ENCODE measurements at regions not wholly inside any gene's neighbourhood (a gene's known extent, or its start where the extent isn't known, plus 50 kb on each side); places are given as distances from the start of the nearest gene placed in this dataset.

DNA sequence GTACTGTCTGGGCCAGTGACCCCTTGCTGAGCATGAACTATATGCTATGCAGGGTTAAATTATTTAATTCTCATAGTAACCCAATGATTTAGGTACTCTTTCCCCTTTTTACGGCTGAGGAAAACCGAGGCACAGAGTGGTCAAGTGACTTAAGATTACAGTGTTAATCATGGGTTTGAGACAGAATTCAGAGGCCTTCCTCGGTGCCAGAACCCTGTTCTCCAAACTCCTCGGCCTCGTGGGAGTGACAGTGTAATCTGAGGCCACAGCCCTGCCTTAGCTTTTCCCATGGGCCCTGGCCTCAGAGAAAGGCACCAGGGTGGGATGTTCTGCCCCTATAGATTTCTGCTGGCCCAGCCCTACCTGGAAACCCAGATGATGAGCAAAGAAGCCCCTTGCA lies 86.4 kb upstream of the ZNF648 start:
- DNase-seq = no peak

DNA sequence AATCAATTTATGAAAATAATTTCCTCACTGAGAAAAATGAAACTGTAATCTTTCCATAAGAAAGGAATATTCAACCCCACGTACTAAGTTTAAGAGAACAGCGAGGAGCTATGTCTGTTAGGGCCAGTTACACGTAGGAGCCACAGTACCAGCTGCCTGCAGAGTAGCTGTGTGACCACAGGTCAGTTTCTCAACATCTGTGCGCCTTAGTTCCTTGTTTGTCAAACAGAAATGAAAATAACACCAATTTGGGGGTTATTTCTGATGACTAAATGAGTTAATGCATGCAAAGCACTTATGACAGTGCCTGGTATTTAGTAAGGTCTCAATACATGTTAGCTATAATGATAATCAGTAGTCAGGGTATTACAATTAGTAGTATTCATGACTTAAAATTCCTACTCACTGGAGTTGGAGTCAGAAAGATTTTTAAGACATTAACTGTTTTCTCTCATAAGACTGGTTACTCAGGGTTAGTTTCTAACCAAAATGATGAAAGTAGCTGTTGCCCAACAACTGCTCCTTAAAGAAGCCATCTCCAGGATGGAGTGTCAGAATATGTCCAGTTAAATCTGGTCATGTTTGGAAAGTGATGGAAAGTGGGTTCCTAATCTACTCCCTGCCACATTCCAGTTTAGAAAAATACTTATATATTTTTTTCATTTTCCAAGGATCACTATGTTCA lies 85.8 kb upstream of the ZNF648 start:
- DNase-seq = no peak

DNA sequence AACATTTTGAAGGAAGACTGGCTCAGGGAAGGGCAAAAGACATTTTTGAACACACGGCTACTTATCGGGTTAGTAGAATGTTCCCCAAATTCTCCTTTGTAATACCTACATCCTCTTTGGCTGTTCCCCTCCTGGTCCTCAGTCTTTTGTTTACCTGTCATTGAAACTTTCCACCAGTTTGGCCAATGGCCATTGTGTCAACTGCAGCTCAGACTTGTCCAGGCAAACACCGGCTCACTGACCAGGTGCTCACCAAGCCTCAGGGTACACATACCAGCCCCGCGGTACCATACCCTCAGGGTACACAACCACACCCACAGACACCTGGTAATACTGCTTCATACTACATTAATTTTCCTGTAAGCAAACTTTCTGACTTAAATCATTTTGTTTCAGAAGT lies 84.8 kb upstream of the ZNF648 start:
- no peak for DNase-seq

DNA sequence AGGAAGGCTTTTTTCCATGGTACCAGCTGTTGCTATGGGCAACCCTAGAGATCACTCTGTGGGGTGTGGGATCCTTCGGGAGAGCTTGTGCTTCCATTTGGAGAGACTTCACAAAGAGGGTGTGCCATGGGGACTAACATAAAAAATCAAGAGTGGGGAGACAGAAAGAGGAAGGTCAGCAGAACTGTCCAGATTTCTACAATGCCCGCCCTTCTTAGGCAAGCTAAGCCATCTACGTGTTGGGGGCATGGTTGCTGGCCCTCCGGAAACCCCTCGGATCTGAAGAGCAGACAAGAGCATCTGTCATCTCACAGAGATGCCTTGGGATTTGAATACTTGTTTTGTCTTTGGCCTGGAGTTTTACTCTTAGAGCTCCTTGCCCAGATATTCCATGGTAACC lies 83.9 kb upstream of the ZNF648 start:
- DNase-seq = no peak

DNA sequence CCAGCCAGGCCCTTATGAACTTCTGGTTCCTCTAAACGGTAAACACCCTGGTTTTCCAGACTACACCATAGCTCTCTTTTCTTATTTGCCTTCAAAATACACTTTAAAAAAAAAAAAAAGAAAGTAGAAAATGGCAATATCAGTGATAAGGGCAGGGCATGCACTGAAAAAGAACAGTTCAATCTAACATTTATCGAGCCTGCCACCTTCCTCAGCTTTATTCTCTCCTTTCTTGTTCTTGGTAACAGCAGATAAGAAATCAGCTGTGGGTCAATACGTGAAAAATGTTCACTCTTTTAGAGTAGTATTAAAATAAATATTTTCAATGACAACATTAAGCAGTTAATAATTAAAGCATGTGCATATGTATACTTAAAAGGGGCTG lies 83.1 kb upstream of the ZNF648 start:
- no peak for DNase-seq

DNA sequence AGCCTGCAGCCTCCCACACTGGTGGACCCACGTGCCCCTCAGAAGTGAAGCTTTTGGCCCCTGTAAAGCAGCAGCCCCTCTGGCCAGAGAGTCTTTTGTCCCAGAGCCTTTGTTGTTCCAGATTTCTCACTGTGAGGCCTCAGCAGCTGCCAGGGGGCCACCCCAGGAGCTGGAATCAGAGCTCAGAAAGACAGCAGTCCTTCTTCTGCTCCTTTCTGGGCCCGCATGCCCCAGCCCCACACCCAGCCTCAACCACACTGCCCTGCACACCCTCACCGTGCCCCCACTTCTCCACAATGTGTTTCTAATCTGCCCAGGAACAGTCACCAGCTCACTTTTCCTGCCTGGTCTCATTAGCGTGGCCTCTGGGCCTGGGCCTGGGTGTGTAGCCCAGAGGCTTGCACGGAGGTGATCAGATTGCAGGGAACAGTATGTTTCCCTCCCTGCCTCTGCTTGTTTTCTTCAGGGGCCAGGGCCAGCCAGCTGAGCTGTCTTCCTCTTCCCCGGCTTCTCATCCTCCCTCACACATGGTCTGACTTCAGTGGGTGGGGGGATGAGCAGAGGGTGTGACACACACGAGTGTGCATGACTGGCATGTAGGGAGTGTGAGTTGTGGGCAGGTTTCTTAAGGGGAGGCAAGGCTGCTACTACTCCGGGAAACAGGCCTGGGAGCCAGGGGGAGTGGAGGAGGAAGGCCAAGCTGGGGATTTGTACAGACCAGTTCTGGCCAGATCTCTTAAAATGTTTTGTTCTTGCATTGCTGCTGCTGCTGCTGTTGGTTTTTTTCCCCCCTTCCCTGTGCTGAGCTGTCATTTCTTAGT lies 82.5 kb upstream of the ZNF648 start:
- DNase-seq = peak; percentile 71

DNA sequence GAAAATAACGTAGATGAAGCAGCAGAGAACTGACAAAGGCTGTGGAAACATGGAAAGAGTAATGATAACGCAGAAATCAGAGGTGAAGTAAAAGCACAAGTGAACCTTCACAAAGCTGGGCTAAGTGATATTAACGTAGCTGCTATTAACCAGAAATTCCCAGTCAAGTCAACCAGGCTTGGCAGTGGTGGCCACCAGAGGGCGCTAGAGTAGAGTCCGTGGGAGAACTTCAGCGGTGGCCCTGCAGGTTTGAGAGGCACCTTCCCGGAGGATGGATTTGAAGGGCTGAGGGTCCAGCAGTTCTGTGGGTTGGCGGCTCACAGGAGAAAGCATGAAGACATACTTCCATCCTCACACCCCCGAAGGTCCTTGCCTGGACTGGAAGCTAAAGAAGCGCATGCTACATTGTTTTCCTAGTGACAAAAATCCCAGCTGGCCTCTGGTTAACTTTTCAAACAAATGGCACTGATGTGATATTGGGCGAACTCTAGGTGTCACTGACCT lies 81.7 kb upstream of the ZNF648 start:
- DNase-seq = peak; percentile 97

DNA sequence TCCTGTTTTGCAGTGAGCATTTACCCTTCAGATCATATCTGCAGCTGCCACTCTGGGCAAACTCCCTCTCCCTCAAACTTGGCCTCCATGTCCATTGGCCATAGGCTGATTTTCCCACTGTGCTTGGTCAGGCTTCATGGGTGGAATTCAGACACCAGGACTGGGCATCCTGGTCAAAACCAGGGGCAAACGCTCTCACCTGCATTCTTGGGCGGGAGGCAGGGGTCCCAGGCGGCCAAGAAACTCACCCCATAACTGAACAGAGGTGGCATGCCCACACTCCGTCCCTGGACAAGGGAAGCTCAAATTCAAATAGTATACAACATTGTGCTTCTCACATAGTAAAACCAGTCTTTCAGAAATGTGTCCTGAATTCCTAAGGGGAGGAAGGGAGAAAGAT lies 81.1 kb upstream of the ZNF648 start:
- DNase-seq = no peak

DNA sequence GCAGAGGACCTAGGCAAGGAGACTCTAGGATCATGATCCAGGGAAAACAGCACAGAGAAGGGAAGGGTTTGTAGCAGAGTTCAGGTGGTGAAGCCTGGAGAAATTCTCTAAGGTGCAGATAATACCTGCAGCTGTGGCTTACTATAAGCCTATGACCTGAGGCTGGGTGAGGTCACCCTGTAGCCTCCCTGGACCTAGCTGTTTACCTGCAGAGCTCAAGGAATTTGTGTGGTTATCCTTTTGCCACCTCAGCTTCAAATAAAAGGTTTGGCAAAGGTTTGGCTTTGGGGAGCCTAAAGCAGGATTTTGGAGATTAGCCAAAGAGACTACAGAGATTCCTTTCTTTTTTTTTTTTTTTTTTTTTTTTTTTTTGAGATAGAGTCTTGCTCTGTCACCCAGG lies 79.5 kb upstream of the ZNF648 start:
- DNase-seq = no peak

DNA sequence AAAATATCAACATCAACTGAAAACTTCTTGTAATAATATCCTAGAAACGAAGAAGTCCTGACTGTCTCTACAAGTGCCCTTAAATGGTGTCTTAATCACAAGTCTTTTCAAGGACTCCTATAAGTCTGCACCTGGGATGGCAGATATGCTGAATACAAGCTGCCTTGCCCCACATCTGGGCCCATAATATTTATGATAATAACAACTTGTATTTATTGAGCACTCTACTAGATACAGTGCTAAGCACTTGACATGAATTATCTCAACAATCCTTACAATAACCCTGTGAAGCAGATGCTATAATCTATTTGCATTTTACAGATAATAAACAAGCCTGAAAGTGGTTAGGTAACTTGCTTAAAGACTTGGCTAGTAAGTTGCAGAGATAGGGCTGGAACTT lies 78.0 kb upstream of the ZNF648 start:
- no peak for DNase-seq

DNA sequence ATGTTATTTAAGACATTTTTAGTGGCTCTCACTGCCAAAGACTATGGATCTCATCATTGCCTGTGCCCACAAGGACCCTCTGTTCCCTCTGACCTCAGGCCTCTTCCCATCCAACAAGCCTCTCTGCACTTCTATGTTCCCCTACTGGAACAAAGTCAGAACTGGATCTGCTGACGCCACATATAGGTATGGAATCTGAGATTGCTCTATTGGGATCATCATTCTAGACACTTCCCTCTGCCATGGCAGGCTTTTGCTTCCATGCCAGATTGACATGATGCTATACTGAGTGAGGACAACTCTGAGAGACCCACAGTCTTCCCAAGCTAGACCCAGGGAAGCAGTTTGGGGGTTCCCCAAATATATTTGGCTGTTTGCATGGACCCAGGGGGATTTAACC lies 76.0 kb upstream of the ZNF648 start:
- DNase-seq = no peak

DNA sequence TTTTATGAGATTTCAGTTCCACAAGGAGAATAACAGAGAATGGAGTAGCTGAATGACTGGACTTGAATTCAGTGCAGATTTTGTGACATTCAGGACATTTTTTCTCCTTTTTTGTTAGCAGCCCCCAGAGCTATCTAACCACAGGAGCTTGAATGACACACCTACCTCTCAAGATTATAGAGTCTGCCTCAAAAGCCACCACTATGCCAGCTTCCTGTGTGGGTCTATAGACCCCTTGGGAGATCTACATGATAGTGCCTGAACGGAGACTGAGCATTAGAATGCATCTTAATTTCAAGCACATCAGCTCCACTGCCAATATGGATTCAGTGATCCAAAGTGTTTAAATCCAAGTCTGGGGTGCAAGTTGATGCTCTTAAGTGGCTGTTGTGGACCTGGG lies 74.4 kb upstream of the ZNF648 start:
- DNase-seq = no peak

DNA sequence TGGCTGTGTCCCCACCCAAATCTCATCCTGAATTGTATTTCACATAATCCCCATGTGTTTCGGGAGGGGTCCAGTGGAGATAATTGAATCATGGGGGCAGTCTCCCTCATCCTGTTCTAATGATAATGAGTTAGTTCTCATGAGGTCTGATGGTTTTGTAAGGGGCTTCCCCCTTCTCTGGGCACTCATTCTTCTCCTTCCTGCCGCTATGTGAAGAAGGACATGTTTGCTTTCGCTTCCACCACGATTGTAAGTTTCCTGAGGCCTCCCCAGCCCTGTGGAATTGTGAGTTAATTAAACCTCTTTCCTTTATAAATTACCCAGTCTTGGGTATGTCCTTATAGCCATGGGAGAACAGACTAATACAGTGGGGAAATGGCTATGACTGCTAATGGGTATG lies 72.7 kb upstream of the ZNF648 start:
- DNase-seq = no peak

DNA sequence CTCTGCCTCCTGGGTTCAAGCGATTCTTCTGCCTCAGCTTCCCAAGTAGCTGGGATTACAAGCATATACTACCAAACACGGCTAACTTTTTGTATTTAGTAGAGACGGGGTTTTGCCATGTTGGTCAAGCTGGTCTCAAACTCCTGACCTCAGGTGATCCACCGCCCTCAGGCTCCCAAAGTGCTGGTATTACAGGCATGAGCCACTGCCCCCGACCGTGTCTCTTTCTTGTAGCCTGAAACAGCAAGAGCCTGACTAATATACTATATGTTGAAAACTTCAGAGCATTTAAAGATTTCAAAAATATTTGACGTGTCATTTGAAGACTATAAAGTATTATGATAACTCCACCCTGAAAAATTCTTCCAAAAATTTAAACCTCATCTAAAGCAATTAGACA lies 71.7 kb upstream of the ZNF648 start:
- no peak for DNase-seq

DNA sequence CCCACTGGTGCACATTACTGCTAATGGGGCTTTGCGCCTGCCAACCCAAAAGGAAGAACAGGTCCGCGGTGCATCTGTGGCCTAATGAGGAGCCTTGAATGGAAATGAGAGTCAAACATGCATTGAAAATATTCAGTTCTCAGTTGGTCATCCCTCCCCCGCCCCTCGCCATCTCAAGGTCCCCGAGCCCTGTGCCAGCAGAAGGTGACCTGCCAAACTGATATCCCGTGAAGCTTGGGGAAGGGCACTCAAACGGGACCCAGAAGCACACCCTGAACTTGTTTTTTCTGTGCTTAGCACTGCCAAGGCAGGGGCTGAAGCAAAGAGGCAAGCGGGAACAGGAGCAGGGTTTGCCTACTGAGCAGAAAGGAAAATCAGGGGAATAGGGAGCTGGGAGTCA lies 67.9 kb upstream of the ZNF648 start:
- DNase-seq = no peak

DNA sequence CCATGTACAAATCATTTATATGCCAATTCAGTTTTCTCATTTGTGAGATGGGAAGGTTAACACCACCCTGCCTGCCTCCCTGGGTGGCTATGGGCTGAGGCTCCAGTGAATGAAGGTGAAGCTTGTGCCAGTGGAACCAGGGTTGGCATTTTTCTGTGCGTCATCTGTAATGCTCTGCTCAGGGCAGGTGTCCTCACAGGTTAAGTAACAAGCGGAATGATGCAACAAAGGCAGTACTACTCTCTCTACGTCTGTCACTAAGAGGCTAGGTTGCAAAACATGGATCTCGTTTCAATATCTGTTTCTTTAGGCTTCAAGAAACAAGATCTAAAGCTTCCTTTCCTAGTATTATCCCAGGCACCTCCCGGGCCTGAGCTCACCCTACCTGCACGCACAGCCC lies 67.0 kb upstream of the ZNF648 start:
- DNase-seq = no peak

DNA sequence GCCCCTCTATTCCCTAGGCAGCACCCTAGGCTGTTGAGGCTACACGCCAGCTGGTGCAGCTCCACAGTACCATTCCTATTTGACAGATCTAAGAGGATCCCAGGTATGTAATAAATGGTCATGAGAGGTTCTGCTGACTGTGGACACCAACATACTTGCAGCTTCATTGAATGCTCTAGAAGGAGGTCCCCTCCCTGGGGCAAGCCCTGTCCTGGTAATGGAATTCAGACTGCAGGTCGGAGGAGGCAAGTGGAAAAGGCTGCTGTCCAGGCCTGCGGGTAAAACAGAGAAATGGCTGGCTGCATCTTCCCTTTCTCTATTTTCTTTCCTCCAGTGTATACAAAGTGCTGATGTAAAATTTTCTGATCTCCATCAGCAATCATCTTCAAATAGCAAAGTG lies 66.1 kb upstream of the ZNF648 start:
- DNase-seq = no peak

DNA sequence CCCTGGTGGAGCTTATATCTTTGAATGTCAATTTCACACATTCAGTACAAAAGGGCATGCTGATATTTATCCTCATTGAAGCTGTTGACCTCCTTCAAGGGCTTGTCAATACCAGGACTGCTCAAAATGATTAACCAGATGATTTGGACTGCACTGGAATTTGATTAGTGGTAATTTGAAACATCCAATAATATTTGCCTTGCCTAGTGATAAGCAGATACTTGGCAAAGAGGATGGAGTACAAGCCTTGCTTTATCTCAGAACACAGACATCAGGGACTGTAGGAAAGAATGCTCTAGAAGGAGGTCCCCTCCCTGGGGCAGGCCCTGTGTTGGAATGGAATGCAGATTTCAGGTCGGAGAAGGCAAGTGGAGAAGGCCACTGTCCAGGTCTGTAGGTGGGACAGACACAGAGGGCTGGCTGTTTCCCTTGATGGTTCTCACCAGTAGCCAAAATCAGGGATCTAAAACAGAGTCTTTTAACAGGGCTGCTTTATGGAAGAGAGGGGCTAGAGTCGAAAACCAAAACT lies 64.8 kb upstream of the ZNF648 start:
- DNase-seq = no peak

DNA sequence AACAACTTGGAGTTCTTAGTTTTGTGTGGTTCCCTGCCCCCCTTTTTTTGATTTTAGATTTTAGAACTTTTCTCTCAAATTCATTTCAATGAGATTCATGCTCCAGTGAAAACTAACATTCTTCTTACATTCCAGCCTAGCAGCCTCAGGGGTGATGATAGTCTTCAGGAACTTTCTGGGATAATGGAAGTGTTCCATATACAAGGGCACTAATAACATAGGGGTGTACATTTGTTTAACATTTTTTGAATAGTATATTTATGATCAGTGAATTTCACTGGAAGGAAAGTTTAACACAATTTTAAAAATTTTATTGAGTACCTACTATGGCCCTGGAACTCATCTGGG lies 61.4 kb upstream of the ZNF648 start:
- DNase-seq = no peak

DNA sequence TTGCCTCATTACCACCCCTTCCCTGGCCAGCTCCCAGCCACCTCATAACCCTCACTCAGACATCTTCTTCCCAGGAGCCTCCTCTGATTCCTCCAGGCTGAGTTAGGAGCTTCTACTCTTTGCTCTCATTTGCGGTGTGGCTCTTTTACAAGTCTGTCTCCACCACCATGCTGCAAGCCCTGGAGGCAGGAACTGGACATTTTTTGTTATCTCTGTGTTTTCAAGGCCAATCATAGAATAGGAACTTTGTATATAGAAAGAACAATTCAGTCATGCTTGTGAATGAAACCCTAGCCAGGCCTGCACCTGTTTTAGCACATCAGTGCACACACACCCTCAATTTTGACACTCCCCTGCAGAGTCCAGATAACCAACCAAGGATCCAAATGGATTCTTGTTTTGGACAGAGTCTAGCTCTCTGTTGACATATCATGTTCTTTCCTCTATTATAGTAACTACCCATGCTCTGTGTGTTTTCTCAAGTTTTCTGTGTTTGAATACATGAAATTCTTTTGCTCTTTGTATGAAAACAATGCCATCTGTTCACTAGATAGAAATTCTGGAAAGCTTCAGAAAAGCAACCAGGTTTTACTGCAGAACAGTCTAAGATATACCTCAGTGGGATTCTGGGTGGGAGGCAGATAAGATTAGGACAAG lies 60.9 kb upstream of the ZNF648 start:
- DNase-seq = no peak

DNA sequence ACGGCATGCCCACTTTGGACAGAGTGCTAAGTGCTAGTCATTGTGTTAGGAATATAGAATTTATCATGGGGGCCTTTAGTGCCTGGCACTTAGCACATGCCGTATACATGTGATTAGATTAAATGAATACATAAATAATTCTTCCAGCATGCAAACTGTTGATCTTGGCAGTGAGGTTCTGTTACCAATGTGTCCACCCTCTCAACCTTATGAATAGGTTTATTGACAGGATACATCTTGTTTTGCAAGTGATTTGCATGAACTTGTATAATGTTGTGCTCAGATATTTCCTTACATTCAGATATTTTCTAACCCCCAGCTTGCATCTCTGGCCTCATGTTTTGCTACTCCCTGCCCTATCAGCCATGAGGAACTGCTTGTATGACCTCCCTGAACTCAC lies 60.3 kb upstream of the ZNF648 start:
- no peak for DNase-seq

DNA sequence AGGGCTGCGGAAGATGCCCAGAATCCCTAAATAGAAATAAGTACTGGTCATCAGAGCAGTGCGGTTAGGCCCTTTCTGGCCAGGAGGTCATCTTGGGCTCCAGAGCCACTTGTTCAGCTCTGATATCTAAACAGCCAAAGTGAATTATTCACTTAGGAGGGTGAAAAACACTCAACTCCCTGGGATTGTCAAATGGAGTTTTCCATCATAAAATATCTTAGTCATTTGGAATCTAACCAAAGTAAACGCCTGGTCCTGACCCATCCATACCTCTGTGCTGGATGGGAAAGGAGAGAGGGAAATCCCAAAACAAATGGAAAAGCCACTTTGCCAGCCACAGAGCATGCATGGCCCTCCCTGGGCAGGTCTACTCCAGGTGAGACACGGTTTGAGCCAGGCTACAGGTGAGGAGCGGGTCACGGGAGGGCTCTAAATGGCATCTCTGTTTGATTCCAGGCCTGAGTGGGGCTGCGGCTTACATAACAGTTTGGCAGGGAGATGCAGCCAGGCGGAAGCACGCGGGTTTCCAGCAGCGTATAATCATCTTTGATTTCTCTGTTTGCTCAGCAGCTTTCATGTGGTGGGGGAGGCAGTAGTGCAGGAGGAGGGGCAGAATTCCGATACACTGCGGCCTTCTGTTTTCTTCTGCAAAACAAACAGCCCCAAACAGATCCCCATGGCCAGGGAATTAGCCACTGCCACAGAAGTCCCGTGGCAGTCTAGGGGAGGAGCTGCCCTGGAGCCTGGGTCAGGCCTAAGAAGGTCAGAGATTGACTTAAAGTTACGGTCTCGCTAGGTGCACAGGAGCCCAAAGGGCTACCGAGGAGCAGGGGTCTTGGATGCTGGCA lies 59.1 kb upstream of the ZNF648 start:
- DNase-seq = peak; percentile 11

DNA sequence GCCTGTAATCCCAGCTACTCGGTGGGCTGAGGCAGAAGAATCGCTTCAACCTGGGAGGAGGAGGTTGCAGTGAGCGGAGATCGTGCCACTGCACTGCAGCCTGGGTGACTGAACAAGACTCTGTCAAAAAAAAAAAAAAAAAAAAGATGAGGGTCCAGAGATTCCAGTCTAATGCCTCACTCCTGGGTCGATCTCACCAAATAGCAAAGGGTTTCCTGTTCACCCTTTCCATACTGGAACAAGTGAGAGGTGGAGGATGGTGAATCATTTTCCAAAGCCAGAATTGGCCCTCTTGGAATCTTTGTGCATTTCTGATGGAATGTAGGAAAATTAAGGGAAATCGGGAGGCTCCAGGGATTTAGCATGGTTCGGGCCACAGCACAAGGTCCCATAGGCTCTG lies 58.1 kb upstream of the ZNF648 start:
- DNase-seq = no peak

Measured in NCI-H82 (cell line).